Mucosa of descending colon (tissue), 3 donors: ENCODE measurements at regions not wholly inside any gene's neighbourhood (a gene's known extent, or its start where the extent isn't known, plus 50 kb on each side); places are given as distances from the start of the nearest gene placed in this dataset.
"Not testable (repeated sequence)": the region's sequence is repeated elsewhere in the genome, so short reads cannot be mapped to it uniquely, and the experiment has no call there.

Source experiments
- ATAC-seq: fragments of 200-7000 bp; cut with Tn5 transposase; one replicate; pipeline ENCODE4 v1.9.1; 2020; ENCODE audit warnings: mild to moderate bottlenecking, moderate library complexity
- DNase-seq, 3 donors: peaks; one replicate each; pipeline ENCODE4 v3.0.0-alpha.2; 2020
- H3K36me3 ChIP-seq: fragments of 200-600 bp; one replicate; pipeline ENCODE4 v1.8.0; 2021; ENCODE audit warnings: low read depth, mild to moderate bottlenecking
- H3K4me1 ChIP-seq: fragments of 200-600 bp; one replicate; pipeline ENCODE4 v1.8.0; 2021; ENCODE audit warnings: low read depth, mild to moderate bottlenecking
- H3K4me3 ChIP-seq: fragments of 200-600 bp; one replicate; pipeline ENCODE4 v1.8.0; 2021; ENCODE audit warnings: mild to moderate bottlenecking
- H3K9me3 ChIP-seq: fragments of 200-600 bp; one replicate; pipeline ENCODE4 v1.8.0; 2021; ENCODE audit warnings: mild to moderate bottlenecking
- intact Hi-C, 2 donors: fragments of 100-400 bp; cut with DNase I in 1 of 2; cut with micrococcal nuclease in 1 of 2; formaldehyde crosslinking; loops; one replicate each; pipeline versions ENCODE4 v1.11.0 to v1.11.1; 2022; cut with DNase I, micrococcal nuclease
- TF ChIP-seq, protein P1 (sequence below): fragments of 200-600 bp; IDR thresholded peaks from one replicate; pipeline ENCODE4 v1.8.0; 2022; ENCODE audit warnings: antibody characterized with exemption, mild to moderate bottlenecking
- donor health status: DM: no; HTN: no; CAD: no; lungs with moderate emphysema.
- donor health status: DM: no; HTN: no; CAD: no.
- donor health status: DM: no; HTN: yes; CAD: no.

DNA sequence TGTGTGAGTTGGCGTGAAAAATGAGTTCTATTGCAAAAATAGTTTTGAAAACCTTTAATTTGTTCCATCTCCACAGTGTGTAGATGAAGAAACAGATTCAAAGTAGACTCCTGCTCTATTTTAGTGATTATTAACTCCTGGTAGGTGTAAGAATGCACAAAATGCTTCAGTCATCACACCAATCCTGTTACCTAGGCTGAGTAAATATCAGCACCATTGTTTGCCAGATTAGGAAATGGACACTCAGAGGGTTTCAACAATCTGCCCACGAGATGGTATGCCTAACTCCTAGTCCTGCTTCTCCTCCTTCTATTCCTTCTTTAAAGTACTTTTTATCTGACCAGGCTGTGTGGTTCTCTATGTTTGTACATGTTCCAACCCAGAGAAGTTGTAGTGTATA lies 108.9 kb upstream of the AHI1 start:
- TF ChIP-seq, protein P1, sequence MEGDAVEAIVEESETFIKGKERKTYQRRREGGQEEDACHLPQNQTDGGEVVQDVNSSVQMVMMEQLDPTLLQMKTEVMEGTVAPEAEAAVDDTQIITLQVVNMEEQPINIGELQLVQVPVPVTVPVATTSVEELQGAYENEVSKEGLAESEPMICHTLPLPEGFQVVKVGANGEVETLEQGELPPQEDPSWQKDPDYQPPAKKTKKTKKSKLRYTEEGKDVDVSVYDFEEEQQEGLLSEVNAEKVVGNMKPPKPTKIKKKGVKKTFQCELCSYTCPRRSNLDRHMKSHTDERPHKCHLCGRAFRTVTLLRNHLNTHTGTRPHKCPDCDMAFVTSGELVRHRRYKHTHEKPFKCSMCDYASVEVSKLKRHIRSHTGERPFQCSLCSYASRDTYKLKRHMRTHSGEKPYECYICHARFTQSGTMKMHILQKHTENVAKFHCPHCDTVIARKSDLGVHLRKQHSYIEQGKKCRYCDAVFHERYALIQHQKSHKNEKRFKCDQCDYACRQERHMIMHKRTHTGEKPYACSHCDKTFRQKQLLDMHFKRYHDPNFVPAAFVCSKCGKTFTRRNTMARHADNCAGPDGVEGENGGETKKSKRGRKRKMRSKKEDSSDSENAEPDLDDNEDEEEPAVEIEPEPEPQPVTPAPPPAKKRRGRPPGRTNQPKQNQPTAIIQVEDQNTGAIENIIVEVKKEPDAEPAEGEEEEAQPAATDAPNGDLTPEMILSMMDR = no peak
- Histone ChIP-seq H3K4me1 (no peaks in the 10 kb centered on the region), H3K4me3 (no peak overlapping the region), H3K9me3 (no peaks in the 10 kb centered on the region), H3K36me3 (no peaks in the 10 kb centered on the region)
- intact Hi-C loops = no loop called here
- ATAC-seq (no peak), DNase-seq (no peak)

DNA sequence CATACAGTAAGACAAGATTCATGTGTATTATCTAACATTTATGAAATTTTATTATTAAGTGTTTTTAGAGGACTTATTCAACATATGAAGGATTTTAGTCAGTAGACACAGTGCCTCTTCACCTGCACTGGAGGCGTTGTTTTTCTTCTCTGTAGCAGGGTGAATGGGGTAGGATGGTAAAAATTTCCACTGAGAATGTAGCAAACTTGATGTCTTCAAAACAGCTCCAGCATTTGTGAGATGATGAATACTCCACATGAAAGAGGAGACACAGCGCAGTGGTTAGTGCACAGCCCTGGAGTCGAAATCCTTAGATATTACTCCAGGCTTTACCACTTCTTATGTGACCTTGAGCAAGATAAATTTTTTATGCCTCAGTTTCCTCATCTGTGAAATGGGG lies 110.5 kb upstream of the AHI1 start:
- no peaks in the 10 kb centered on the region for H3K9me3 ChIP-seq
- no peak overlapping the region for H3K4me3 ChIP-seq
- ATAC-seq (no peak), DNase-seq (no peak)
- intact Hi-C loops = no loop called here
- no peaks in the 10 kb centered on the region for H3K36me3 ChIP-seq
- no peaks in the 10 kb centered on the region for H3K4me1 ChIP-seq
- TF ChIP-seq, protein P1 = no peak

DNA sequence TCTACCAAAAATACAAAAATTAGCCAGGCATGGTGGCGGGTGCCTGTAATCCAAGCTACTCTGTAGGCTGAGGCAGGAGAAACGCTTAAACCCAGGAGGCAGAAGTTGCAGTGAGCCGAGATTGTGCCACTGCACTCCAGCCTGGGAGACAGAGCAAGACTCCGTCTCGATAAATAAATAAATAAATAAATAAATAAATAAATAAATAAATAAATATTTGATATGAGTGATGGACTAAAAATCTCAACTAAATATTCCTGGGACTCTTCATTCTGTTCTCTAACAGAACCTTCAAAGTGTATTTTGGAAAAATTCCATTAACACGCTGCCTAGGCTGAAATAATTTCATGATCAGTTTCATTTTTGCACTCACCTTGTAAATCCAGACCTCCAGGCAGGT lies 112.7 kb upstream of the AHI1 start:
- DNase-seq, H3K4me1 ChIP-seq, intact Hi-C loops, ATAC-seq, H3K36me3 ChIP-seq, H3K4me3 ChIP-seq, H3K9me3 ChIP-seq: not testable (repeated sequence)

DNA sequence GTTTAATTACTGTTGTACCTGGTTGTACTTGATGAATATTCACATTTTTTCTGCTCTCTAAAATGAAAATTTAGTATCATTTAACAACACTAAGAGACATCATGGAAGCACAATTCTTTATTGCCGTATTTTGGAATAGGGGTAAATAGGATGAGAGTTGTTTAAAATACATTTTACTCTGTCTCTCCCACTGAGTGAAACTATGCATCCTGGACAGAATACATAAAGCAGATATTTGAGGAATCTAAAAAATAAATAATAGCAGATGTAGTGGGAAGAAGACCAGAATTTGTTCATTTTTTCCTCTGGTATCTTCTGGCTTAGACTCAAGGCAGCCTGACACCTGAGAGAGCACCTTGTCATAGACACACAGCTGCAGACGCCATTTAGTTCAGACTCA lies 119.1 kb upstream of the AHI1 start:
- TF ChIP-seq, protein P1 = no peak
- H3K36me3 ChIP-seq = no peaks in the 10 kb centered on the region
- no peak overlapping the region for H3K4me3 ChIP-seq
- ATAC-seq = no peak
- intact Hi-C loops = no loop called here
- no peaks in the 10 kb centered on the region for H3K4me1 ChIP-seq
- no peak for DNase-seq
- no peaks in the 10 kb centered on the region for H3K9me3 ChIP-seq

DNA sequence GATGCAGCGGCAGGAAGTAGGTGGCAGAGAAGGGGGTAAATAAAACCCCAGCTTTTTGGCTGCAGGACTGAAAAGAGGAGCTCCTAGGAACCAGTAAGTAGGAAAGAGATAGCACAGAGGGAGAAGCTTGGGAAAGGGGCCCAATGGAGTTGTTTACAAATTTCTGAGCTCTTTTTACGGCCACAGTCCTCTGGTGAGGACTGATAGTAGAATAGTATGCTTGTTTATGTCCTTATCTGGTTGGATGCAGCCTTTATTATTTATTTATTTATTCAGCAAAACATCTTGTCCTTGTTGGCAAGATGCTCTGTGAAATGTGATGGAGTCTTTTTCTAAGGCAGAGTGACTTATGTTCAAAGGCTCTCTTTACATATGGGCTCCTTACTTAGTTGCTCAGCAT lies 119.7 kb upstream of the AHI1 start:
- Histone ChIP-seq H3K9me3 (no peaks in the 10 kb centered on the region), H3K4me3 (no peak overlapping the region), H3K36me3 (no peaks in the 10 kb centered on the region), H3K4me1 (no peaks in the 10 kb centered on the region)
- ATAC-seq = no peak
- DNase-seq = no peak
- intact Hi-C loops = no loop called here
- TF ChIP-seq, protein P1 = no peak

DNA sequence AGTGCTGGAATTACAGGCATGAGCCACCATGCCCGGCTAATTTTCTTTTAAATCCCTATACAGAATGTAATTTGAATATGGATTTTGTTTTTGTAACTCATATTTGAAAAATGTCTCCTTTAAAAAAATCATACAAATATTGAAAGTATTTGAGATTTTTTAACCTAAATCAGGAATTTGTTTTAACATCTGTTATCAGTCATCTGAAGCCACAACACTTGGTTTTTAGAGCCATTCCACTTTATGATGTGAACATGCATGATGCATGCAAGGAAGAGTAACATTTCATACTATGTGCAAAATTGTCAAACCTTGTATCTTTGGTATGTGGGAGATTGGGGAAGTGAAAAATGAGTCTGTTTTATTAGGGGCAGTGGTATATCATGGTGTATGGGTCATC lies 124.5 kb upstream of the AHI1 start:
- Histone ChIP-seq H3K36me3 (no peaks in the 10 kb centered on the region), H3K4me3 (no peak overlapping the region), H3K9me3 (no peaks in the 10 kb centered on the region), H3K4me1 (no peaks in the 10 kb centered on the region)
- ATAC-seq = no peak
- no peak for DNase-seq
- intact Hi-C loops = no loop called here
- TF ChIP-seq, protein P1 = no peak
